Heart left ventricle (tissue), 13 donors: ENCODE measurements at regions not wholly inside any gene's neighbourhood (a gene's known extent, or its start where the extent isn't known, plus 50 kb on each side); places are given as distances from the start of the nearest gene placed in this dataset.

ENCODE experiments used
- POLR2A ChIP-seq, 2 donors: fragments of 450-650 bp; IDR thresholded peaks; one replicate each; pipeline ENCODE4 v1.6.1; 2017; ENCODE audit warnings: antibody characterized with exemption in 2 of 2, mild to moderate bottlenecking in 2 of 2, moderate library complexity in 2 of 2
- TF ChIP-seq, protein P1 (sequence below), 12 donors: fragments of 200-600 bp; sonication (generic) in 4 of 12; IDR thresholded peaks; one replicate each; pipeline versions ENCODE4 v1.5.0 to v1.8.0; 2018 to 2022; ENCODE audit warnings: antibody characterized with exemption in 12 of 12, mild to moderate bottlenecking in 5 of 12
- donor health status: ischemic (EF 13 %, LVEDD 7.1; RV severe dilation, severe dysfunction).
- donor health status: DM: no; HTN: yes; CAD: no.
- donor health status: DM: no; HTN: no; CAD: no.
- donor health status: ischemic (EF 25% LVEDD 6.9; RV normal size, moderate dysfunction).
- donor health status: ischemic (EF 25% LVEDD 5.7; RV mildly dilated, moderate dysfunction).
- donor health status: ischemic (EF 35%, LVEDD 5.7; RV mildly dilated, moderate dysfunction).
- donor health status: nonischemic (EF 11% LVEDD 7.7; RV severe dilation, severe dysfunction).
- donor health status: DM: yes; HTN: yes; CAD: no.
- donor health status: PGD.
- donor health status: ischemic (EF 29% LVEDD 5.4; RV normal size, mild dysfunction).
- donor health status: nonischemic (EF 23%, LVEDD 6.1; RV moderate dilation, normal function).

DNA sequence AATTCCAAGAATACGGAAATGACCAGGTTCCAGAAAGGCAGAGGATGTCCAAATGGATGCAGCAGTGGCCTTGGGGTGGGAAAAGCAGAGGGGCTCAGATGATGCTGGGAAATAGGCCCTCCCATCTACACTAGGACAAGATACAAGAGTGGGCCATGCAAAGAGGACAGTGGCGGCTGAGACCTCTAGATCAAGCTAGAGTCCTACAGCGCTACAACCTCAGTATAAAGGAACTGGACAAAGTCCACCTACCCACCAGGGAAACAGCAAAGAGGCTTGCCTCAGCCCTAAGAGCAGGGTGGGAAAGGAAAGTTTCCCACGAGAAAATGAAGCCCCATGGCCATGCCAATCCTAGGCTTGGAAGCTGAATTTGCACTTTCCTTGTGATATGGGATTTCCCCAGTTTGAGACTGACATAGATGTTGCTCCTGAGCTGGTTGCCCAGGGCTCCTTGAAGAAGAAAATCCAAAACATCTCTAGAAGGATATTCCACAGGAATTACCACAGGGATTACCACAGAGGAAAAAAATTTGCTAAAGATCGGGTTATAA, 282.2 kb downstream of the MREG start:
- TF ChIP-seq, protein P1, sequence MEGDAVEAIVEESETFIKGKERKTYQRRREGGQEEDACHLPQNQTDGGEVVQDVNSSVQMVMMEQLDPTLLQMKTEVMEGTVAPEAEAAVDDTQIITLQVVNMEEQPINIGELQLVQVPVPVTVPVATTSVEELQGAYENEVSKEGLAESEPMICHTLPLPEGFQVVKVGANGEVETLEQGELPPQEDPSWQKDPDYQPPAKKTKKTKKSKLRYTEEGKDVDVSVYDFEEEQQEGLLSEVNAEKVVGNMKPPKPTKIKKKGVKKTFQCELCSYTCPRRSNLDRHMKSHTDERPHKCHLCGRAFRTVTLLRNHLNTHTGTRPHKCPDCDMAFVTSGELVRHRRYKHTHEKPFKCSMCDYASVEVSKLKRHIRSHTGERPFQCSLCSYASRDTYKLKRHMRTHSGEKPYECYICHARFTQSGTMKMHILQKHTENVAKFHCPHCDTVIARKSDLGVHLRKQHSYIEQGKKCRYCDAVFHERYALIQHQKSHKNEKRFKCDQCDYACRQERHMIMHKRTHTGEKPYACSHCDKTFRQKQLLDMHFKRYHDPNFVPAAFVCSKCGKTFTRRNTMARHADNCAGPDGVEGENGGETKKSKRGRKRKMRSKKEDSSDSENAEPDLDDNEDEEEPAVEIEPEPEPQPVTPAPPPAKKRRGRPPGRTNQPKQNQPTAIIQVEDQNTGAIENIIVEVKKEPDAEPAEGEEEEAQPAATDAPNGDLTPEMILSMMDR (IDR thresholded peaks at IDR 0.05) = no peak
- TF ChIP-seq POLR2A (IDR thresholded peaks at IDR 0.05) = no peak
